BJ (cell line): ENCODE measurements at regions not wholly inside any gene's neighbourhood (a gene's known extent, or its start where the extent isn't known, plus 50 kb on each side); places are given as distances from the start of the nearest gene placed in this dataset.
"Not testable (repeated sequence)": the region's sequence is repeated elsewhere in the genome, so short reads cannot be mapped to it uniquely, and the experiment has no call there.

Experiments used
- CTCF ChIA-PET: fragments of 350-600 bp; formaldehyde crosslinking; extraction: SDS; loops from one replicate; lab custom pipeline; 2021; ENCODE audit warnings: antibody characterized with exemption, inconsistent platforms; lab: Yijun Ruan, JAX
- POLR2A ChIA-PET: fragments of 300-600 bp; sonication (Branson Sonifier 250); formaldehyde crosslinking; extraction: SDS; loops from one replicate; lab custom pipeline; 2021; ENCODE audit warnings: antibody characterized with exemption; lab: Charles Lee
- DNase-seq: peaks from one replicate; pipeline ENCODE4 v3.0.0-alpha.2; 2011; ENCODE audit warnings: low read depth
- H3K27me3 ChIP-seq: 2 replicates; pipeline ENCODE4 v1.6.0; 2011; ENCODE audit warnings: low read length; ENCODE audit not compliant: control insufficient read depth, insufficient read depth
- H3K36me3 ChIP-seq: 2 replicates; pipeline ENCODE4 v1.5.1; 2011; ENCODE audit warnings: low read length; ENCODE audit not compliant: control insufficient read depth, insufficient read depth
- H3K4me3 ChIP-seq: 2 replicates; pipeline ENCODE4 v1.5.1; 2011; ENCODE audit warnings: low read depth, mild to moderate bottlenecking, control low read depth, low read length
- CTCF ChIP-seq: IDR thresholded peaks from 2 replicates; pipeline ENCODE4 v1.5.1; 2011; ENCODE audit warnings: low read depth, mild to moderate bottlenecking, control low read depth, inconsistent platforms, low read length, moderate library complexity; ENCODE audit not compliant: insufficient read depth

- H3K4me3 ChIP-seq, DNase-seq, CTCF ChIA-PET, H3K27me3 ChIP-seq, POLR2A ChIA-PET, H3K36me3 ChIP-seq: not testable (repeated sequence)
Measured at GRCh38 chr11:100409267-100409666, 277.8 kb upstream of the ARHGAP42 start.

GRCh38 chr11:100419518-100419917, 267.6 kb upstream of the ARHGAP42 start:
- H3K36me3 ChIP-seq = no peaks in the 10 kb centered on the region
- POLR2A ChIA-PET = no interaction called here
- H3K27me3 ChIP-seq = no peaks in the 10 kb centered on the region
- no peak for TF ChIP-seq CTCF
- CTCF ChIA-PET = no interaction called here
- H3K4me3 ChIP-seq = no peak overlapping the region
- no peak for DNase-seq

- no peak for DNase-seq
- H3K27me3 ChIP-seq = no peaks in the 10 kb centered on the region
- no peak for TF ChIP-seq CTCF
- ChIA-PET CTCF (no interaction called here), POLR2A (no interaction called here)
- H3K4me3 ChIP-seq = no peak overlapping the region
- no peaks in the 10 kb centered on the region for H3K36me3 ChIP-seq
Measured at GRCh38 chr11:100434821-100435641, 252.1 kb upstream of the ARHGAP42 start.

- H3K36me3 ChIP-seq = no peaks in the 10 kb centered on the region
- H3K4me3 ChIP-seq = no peak overlapping the region
- ChIA-PET POLR2A (no interaction called here), CTCF (interaction anchor here (0.8 to 1.2 kb wide), 2 partner anchors 9 to 23 kb away, joined by 3 read pairs; no protein-coding TSS in a partner anchor)
- no peak for TF ChIP-seq CTCF
- no peaks in the 10 kb centered on the region for H3K27me3 ChIP-seq
- DNase-seq = no peak
Measured at GRCh38 chr11:100438376-100438775, 248.7 kb upstream of the ARHGAP42 start.

GRCh38 chr11:100441086-100441485, 246.0 kb upstream of the ARHGAP42 start:
- ChIA-PET POLR2A (no interaction called here), CTCF (no interaction called here)
- H3K4me3 ChIP-seq = no peak overlapping the region
- no peaks in the 10 kb centered on the region for H3K36me3 ChIP-seq
- DNase-seq = no peak
- no peak for TF ChIP-seq CTCF
- no peaks in the 10 kb centered on the region for H3K27me3 ChIP-seq

- ChIA-PET CTCF (no interaction called here), POLR2A (no interaction called here)
- Histone ChIP-seq H3K36me3 (no peaks in the 10 kb centered on the region), H3K27me3 (no peaks in the 10 kb centered on the region), H3K4me3 (no peak overlapping the region)
- TF ChIP-seq CTCF = no peak
- no peak for DNase-seq
Measured at GRCh38 chr11:100442017-100442416, 245.1 kb upstream of the ARHGAP42 start.
